Keratinocyte (primary cell): ENCODE measurements at regions not wholly inside any gene's neighbourhood (a gene's known extent, or its start where the extent isn't known, plus 50 kb on each side); places are given as distances from the start of the nearest gene placed in this dataset.
A peak's percentile ranks its signal among the peaks of the same experiment; 100 is the strongest.

Experiments used
- DNase-seq: peaks from one replicate; pipeline ENCODE4 v3.0.0-alpha.2; 2011; ENCODE audit warnings: low read depth, missing footprints, low spot score
- FAIRE-seq: peaks from 2 replicates; lab custom pipeline; 2011; peaks lifted over from hg19 to GRCh38; lab: Jason Lieb, UNC
- H2AFZ ChIP-seq: 2 replicates; pipeline ENCODE4 v1.6.0; 2012; ENCODE audit warnings: low read length, control low read depth, inconsistent platforms; ENCODE audit not compliant: control insufficient read depth
- H3K27ac ChIP-seq: 2 replicates; pipeline ENCODE4 v1.5.1; 2011; ENCODE audit warnings: low read length; ENCODE audit not compliant: control insufficient read depth, insufficient read depth
- H3K27me3 ChIP-seq: 3 replicates; pipeline ENCODE4 v1.6.0; 2011; ENCODE audit warnings: low read length; ENCODE audit not compliant: control insufficient read depth, insufficient read depth; ENCODE audit errors: extremely low read depth
- H3K36me3 ChIP-seq, 2 experiments: 2 replicates in 1 of 2; 3 replicates in 1 of 2; pipeline ENCODE4 v1.5.1; 2011; ENCODE audit warnings: low read length in 2 of 2, mild to moderate bottlenecking in 1 of 2; ENCODE audit not compliant: control insufficient read depth in 2 of 2, insufficient read depth in 2 of 2; ENCODE audit errors: extremely low read depth in 1 of 2
- H3K4me1 ChIP-seq: 3 replicates; pipeline ENCODE4 v1.5.1; 2011; ENCODE audit warnings: low read length; ENCODE audit not compliant: control insufficient read depth, insufficient read depth; ENCODE audit errors: extremely low read depth
- H3K4me2 ChIP-seq: 3 replicates; pipeline ENCODE4 v1.6.0; 2011; ENCODE audit warnings: low read depth, low read length; ENCODE audit not compliant: control insufficient read depth, insufficient read depth; ENCODE audit errors: extremely low read depth
- H3K4me3 ChIP-seq, 3 experiments: fragments of 200-600 bp in 1 of 3; sonication (generic) in 1 of 3; 2 replicates in 2 of 3; 3 replicates in 1 of 3; pipeline ENCODE4 v1.5.1; 2011 to 2016; ENCODE audit warnings: low read length in 3 of 3, mild to moderate bottlenecking in 3 of 3, control low read depth in 2 of 3, inconsistent platforms in 1 of 3, low read depth in 1 of 3, mixed read lengths in 1 of 3, mixed run types in 1 of 3, moderate library complexity in 1 of 3; ENCODE audit not compliant: control insufficient read depth in 2 of 3, insufficient read depth in 2 of 3; ENCODE audit errors: extremely low read depth in 1 of 3
- H3K79me2 ChIP-seq: 2 replicates; pipeline ENCODE4 v1.6.0; 2012; ENCODE audit warnings: low read length; ENCODE audit not compliant: control insufficient read depth, insufficient read depth
- H3K9ac ChIP-seq: 3 replicates; pipeline ENCODE4 v1.6.0; 2011; ENCODE audit warnings: low read length; ENCODE audit not compliant: control insufficient read depth, insufficient read depth; ENCODE audit errors: extremely low read depth
- H3K9me1 ChIP-seq: 3 replicates; pipeline ENCODE4 v1.6.0; 2011; ENCODE audit warnings: low read length; ENCODE audit not compliant: control insufficient read depth, insufficient read depth; ENCODE audit errors: extremely low read depth
- H3K9me3 ChIP-seq: 2 replicates; pipeline ENCODE4 v1.5.1; 2012; ENCODE audit warnings: low read depth, low read length; ENCODE audit not compliant: control insufficient read depth
- H4K20me1 ChIP-seq: 3 replicates; pipeline ENCODE4 v1.6.0; 2011; ENCODE audit warnings: low read length; ENCODE audit not compliant: control insufficient read depth, insufficient read depth; ENCODE audit errors: extremely low read depth
- CTCF ChIP-seq, 3 experiments: IDR thresholded peaks in 1 of 3; conservative IDR thresholded peaks in 1 of 3; optimal IDR thresholded peaks in 1 of 3; 2 replicates in 2 of 3; 3 replicates in 1 of 3; pipeline versions ENCODE3 to v1.5.1; 2011; ENCODE audit warnings: low read length in 3 of 3, mild to moderate bottlenecking in 3 of 3, moderate library complexity in 2 of 3, control low read depth in 1 of 3, inconsistent platforms in 1 of 3; ENCODE audit not compliant: insufficient read depth in 2 of 3; ENCODE audit errors: extremely low read depth in 1 of 3
- EZH2 ChIP-seq: IDR thresholded peaks from one replicate; pipeline ENCODE4 v1.6.1; 2012; ENCODE audit warnings: inconsistent platforms, mild to moderate bottlenecking, low read length, moderate library complexity
- dilution Hi-C: fragments of 300-500 bp; cut with MboI; formaldehyde crosslinking; loops from one replicate; pipeline ENCODE4 v1.7.0; 2020; ENCODE audit warnings: low sequenced_read_pairs; ENCODE audit not compliant: extremely low pct_ligation_motif_present

- no peaks in the 10 kb centered on the region for H3K9me1 ChIP-seq
- H3K4me1 ChIP-seq = no peaks in the 10 kb centered on the region
- TF ChIP-seq CTCF (optimal IDR thresholded peaks at IDR 0.05 in 1 of 3, IDR thresholded peaks at IDR 0.05 in 1 of 3, conservative IDR thresholded peaks at IDR 0.05 in 1 of 3; ENCODE audit: extremely low read depth in 1 of 3, insufficient read depth in 2 of 3, low read length in 3 of 3) (no peak), EZH2 (no peak)
- H3K36me3 ChIP-seq = no peaks in the 10 kb centered on the region
- H3K4me2 ChIP-seq = no peak overlapping the region
- DNase-seq = no peak
- no peaks in the 10 kb centered on the region for H3K79me2 ChIP-seq
- H3K9ac ChIP-seq = no peak overlapping the region
- peak; percentile 63 for FAIRE-seq
- H3K4me3 ChIP-seq = no peak overlapping the region
- H3K9me3 ChIP-seq = no peaks in the 10 kb centered on the region
- dilution Hi-C loops = no loop called here
- no peak overlapping the region for H2AFZ ChIP-seq
- H3K27ac ChIP-seq = no peak overlapping the region
- H4K20me1 ChIP-seq = no peaks in the 10 kb centered on the region
- H3K27me3 ChIP-seq = no peaks in the 10 kb centered on the region
These were observed 1506.0 kb downstream of the PCDH7 start for GRCh38 chr4:32226204-32226603.

GRCh38 chr4:32226733-32227132 lies 1506.6 kb downstream of the PCDH7 start:
- no peak overlapping the region for H3K9ac ChIP-seq
- H3K4me2 ChIP-seq = no peak overlapping the region
- no peaks in the 10 kb centered on the region for H3K9me3 ChIP-seq
- no peaks in the 10 kb centered on the region for H3K27me3 ChIP-seq
- FAIRE-seq (no peak), DNase-seq (no peak)
- H3K4me1 ChIP-seq = no peaks in the 10 kb centered on the region
- no peaks in the 10 kb centered on the region for H3K9me1 ChIP-seq
- no peaks in the 10 kb centered on the region for H4K20me1 ChIP-seq
- H3K36me3 ChIP-seq = no peaks in the 10 kb centered on the region
- no peaks in the 10 kb centered on the region for H3K79me2 ChIP-seq
- H3K4me3 ChIP-seq = no peak overlapping the region
- no peak overlapping the region for H2AFZ ChIP-seq
- dilution Hi-C loops = no loop called here
- TF ChIP-seq CTCF (optimal IDR thresholded peaks at IDR 0.05 in 1 of 3, IDR thresholded peaks at IDR 0.05 in 1 of 3, conservative IDR thresholded peaks at IDR 0.05 in 1 of 3; ENCODE audit: extremely low read depth in 1 of 3, insufficient read depth in 2 of 3, low read length in 3 of 3) (no peak), EZH2 (no peak)
- no peak overlapping the region for H3K27ac ChIP-seq
